ENCODE measurements at regions not wholly inside any gene's neighbourhood (a gene's known extent, or its start where the extent isn't known, plus 50 kb on each side); places are given as distances from the start of the nearest gene placed in this dataset.
"Not testable (repeated sequence)": the region's sequence is repeated elsewhere in the genome, so short reads cannot be mapped to it uniquely, and the experiment has no call there.

DNA sequence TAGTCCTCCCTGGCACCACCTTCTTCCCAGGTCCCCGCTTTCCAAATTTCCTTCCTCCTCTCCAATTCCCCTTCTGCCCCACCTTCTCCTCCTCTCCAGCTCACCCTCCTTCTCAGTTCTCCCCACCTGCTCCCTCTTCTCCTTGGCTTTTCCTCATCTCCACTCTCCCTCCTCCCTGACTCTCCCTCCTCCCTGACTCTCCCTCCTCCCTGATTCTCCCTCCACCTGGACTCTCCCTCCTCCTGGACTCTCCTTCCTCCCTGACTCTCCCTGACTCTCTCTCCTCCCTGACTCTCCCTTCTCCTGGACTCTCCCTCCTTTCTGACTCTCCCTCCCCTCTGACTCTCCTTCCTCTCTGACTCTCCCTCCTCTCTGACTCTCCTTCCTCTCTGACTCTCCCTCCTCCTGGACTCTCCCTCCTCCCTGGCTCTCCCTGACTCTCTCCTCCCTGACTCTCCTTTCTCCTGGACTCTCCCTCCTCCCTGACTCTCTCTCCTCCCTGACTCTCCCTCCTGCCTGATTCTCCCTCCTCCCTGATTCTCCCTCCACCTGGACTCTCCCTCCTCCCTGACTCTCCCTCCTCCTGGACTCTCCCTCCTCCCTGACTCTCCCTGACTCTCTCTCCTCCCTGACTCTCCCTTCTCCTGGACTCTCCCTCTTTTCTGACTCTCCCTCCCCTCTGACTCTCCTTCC is 169.3 kb downstream of the INHBB start:
- TF ChIP-seq EZH2 (IDR thresholded peaks at IDR 0.05; ENCODE audit: borderline replicate concordance, low read length), result not testable (repeated sequence)
- TF ChIP-seq, protein P1, sequence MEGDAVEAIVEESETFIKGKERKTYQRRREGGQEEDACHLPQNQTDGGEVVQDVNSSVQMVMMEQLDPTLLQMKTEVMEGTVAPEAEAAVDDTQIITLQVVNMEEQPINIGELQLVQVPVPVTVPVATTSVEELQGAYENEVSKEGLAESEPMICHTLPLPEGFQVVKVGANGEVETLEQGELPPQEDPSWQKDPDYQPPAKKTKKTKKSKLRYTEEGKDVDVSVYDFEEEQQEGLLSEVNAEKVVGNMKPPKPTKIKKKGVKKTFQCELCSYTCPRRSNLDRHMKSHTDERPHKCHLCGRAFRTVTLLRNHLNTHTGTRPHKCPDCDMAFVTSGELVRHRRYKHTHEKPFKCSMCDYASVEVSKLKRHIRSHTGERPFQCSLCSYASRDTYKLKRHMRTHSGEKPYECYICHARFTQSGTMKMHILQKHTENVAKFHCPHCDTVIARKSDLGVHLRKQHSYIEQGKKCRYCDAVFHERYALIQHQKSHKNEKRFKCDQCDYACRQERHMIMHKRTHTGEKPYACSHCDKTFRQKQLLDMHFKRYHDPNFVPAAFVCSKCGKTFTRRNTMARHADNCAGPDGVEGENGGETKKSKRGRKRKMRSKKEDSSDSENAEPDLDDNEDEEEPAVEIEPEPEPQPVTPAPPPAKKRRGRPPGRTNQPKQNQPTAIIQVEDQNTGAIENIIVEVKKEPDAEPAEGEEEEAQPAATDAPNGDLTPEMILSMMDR (conservative IDR thresholded peaks at IDR 0.05 in 1 of 2, IDR thresholded peaks at IDR 0.05 in 1 of 2; ENCODE audit: extremely low read depth in 1 of 2, insufficient read depth in 1 of 2, low read depth in 1 of 2, low read length in 2 of 2), result not testable (repeated sequence)
